Subcutaneous abdominal adipose tissue (tissue), 5 donors: ENCODE measurements at regions not wholly inside any gene's neighbourhood (a gene's known extent, or its start where the extent isn't known, plus 50 kb on each side); places are given as distances from the start of the nearest gene placed in this dataset.

Experiments
- H3K27ac ChIP-seq: one replicate; pipeline ENCODE4 v1.7.0; 2013; ENCODE audit warnings: low read depth, mild to moderate bottlenecking, inconsistent platforms, low read length, moderate library complexity
- H3K27me3 ChIP-seq, 5 donors: one replicate each; pipeline ENCODE4 v1.7.0; 2013; ENCODE audit warnings: low read length in 5 of 5, inconsistent platforms in 1 of 5; ENCODE audit not compliant: control insufficient read depth in 5 of 5, insufficient read depth in 4 of 5
- H3K36me3 ChIP-seq, 5 donors: one replicate each; pipeline ENCODE4 v1.7.0; 2013; ENCODE audit warnings: low read length in 5 of 5; ENCODE audit not compliant: control insufficient read depth in 5 of 5, insufficient read depth in 5 of 5
- H3K4me1 ChIP-seq, 5 donors: one replicate each; pipeline ENCODE4 v1.7.0; 2013; ENCODE audit warnings: low read length in 5 of 5, mild to moderate bottlenecking in 3 of 5, moderate library complexity in 1 of 5; ENCODE audit not compliant: control insufficient read depth in 5 of 5, insufficient read depth in 5 of 5
- H3K4me3 ChIP-seq, 5 donors: one replicate each; pipeline ENCODE4 v1.7.0; 2013; ENCODE audit warnings: low read length in 5 of 5, low read depth in 1 of 5
- H3K9ac ChIP-seq, 5 donors: one replicate each; pipeline ENCODE4 v1.7.0; 2013; ENCODE audit warnings: low read length in 5 of 5, mild to moderate bottlenecking in 4 of 5, moderate library complexity in 3 of 5
- H3K9me3 ChIP-seq, 5 donors: one replicate each; pipeline ENCODE4 v1.7.0; 2013; ENCODE audit warnings: low read length in 5 of 5; ENCODE audit not compliant: control insufficient read depth in 5 of 5
- donor health status: healthy.
- donor health status: healthy.
- donor health status: healthy.
- donor health status: healthy.
- donor health status: healthy.

DNA sequence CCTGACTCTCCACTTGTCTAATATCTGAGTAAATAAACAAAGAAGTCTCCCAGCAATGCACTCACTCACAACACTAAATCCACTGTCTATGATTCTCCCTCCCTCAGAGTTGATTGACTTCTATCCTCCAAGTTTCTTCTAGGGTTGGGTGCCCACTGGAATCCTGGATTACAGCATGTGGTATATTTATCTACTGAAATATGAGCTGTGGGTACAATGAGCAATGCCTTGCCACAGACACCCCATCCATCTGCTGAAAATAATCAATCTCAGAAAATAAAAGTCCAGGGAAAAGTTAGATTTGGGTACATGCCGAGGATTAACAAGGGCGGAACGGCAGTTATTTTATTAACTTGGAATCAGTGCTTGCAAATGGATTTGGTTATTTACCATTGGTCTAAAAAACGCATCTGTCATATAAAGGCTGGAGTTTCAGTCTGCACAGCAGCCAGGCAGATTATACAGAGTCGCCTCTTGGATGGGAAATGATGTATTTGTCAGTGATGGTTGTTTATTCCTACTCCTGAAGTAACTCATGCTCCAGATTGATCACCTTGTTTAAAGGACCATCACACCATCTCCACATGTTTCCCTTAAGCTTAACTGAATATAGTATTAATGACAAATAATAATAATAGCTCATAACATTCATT, 193.9 kb upstream of the SOX9 start:
- Histone ChIP-seq H3K27me3 (no peaks in the 10 kb centered on the region), H3K9me3 (no peaks in the 10 kb centered on the region), H3K4me3 (no peak overlapping the region), H3K9ac (no peak overlapping the region), H3K27ac (no peak overlapping the region), H3K4me1 (no peaks in the 10 kb centered on the region), H3K36me3 (no peaks in the 10 kb centered on the region)

DNA sequence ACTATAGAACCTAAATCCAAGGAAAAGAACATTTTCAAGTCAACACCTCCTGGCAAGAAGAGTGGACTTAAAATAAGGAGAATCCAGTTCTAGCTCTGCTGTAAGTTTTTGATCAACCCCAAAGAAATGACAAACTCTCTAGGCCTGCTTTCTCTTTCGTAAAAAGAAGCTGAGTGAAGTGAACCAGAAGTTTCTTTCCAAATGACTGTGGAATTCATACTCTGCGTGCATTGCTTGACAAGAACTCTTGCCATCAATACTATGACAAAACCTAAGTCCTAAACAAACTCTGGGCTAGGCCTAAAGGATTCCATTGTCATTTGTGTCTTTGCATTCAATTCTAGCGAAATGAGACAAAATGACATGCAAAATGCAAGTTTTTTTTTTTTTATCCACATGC, 187.5 kb upstream of the SOX9 start:
- Histone ChIP-seq H3K27me3 (no peaks in the 10 kb centered on the region), H3K27ac (no peak overlapping the region), H3K4me1 (no peaks in the 10 kb centered on the region), H3K9ac (no peak overlapping the region), H3K36me3 (no peaks in the 10 kb centered on the region), H3K4me3 (no peak overlapping the region), H3K9me3 (no peaks in the 10 kb centered on the region)

DNA sequence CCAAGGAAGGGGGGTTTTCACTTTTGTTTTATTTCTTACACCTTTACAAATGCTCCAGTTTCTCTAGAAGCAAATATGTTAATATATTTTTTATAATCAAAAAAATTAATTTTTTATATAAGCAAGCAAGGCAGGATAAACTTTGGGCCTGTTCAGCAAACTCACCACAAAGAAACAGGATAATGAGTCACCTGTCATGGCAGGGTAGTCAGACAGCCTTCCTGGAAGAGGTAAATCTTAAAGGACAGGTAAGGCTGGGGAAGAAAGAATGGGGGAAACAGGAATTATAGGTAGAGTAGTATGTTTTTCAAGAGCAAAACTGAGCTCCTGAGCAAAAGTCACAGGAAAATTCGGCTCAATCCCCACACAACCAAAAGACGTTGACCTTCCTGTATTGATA, 186.3 kb upstream of the SOX9 start:
- Histone ChIP-seq H3K9ac (no peak overlapping the region), H3K27me3 (no peaks in the 10 kb centered on the region), H3K9me3 (no peaks in the 10 kb centered on the region), H3K4me3 (no peak overlapping the region), H3K27ac (no peak overlapping the region), H3K4me1 (no peaks in the 10 kb centered on the region), H3K36me3 (no peaks in the 10 kb centered on the region)

DNA sequence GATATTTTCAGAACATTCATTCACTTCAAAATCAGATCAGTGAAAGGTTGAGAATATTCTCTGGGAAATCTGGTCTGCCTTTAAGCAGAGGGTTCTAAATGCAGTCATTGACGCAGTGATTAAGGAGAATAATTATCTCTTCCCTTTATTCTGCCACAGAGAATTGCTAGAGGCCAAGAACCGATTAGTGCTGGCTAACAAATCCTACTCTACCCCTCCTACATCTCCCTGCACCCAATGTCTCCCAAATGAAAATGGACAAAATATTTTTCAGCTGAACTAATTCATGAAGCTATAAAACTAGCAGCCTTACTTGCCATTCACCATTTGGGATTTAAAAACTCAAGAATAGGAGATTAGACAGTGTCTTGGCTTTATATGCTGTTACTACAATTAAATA, 185.5 kb upstream of the SOX9 start:
- H3K4me3 ChIP-seq, result no peak overlapping the region

DNA sequence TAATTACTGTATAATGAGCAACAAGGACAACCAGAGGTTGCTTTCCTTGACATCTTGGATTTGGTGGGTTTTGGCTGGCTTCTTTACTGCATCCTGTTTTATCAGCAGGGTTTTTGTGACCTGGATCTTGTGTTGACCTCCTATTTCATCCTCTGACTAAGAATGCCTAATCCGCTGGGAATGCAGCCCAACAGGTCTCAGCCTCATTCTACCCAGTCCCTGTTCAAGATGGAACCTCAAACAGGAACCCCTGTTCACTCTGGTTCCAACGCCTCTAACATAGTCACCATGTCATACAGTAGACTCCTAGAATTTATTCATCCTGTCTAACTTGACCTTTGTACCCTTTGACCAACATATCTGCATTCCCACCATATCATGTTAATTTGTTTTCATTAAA, 183.8 kb upstream of the SOX9 start:
- no peak overlapping the region for H3K27ac ChIP-seq
- no peak overlapping the region for H3K4me3 ChIP-seq
- H3K9ac ChIP-seq, result no peak overlapping the region
- no peaks in the 10 kb centered on the region for H3K4me1 ChIP-seq
- H3K9me3 ChIP-seq, result no peaks in the 10 kb centered on the region
- H3K27me3 ChIP-seq, result no peaks in the 10 kb centered on the region
- no peaks in the 10 kb centered on the region for H3K36me3 ChIP-seq

More for the DNA sequence above, 185.5 kb upstream of the SOX9 start:
- Histone ChIP-seq H3K36me3 (no peaks in the 10 kb centered on the region), H3K4me1 (no peaks in the 10 kb centered on the region), H3K27ac (no peak overlapping the region), H3K9me3 (no peaks in the 10 kb centered on the region), H3K9ac (no peak overlapping the region), H3K27me3 (no peaks in the 10 kb centered on the region)

DNA sequence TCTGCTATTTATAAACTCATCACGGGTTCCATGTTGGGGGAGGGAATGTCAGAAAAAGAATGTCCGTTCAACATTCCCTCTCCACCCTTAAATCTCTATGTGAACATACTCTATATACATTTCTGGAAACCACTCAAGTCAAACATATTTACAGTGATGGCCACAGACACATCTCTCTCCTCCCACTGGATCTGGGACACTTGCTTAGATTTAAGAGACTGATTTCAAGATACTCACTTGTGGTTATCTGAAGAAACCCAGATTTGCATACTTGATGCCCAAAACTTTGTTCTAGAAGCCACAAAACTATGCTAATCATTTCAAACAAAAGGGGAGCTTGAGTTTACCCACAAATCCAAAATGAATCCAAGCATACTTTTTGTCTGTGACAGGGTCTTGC, 182.9 kb upstream of the SOX9 start:
- Histone ChIP-seq H3K36me3 (no peaks in the 10 kb centered on the region), H3K9me3 (no peaks in the 10 kb centered on the region), H3K27ac (no peak overlapping the region), H3K4me3 (no peak overlapping the region), H3K4me1 (no peaks in the 10 kb centered on the region), H3K27me3 (no peaks in the 10 kb centered on the region), H3K9ac (no peak overlapping the region)

DNA sequence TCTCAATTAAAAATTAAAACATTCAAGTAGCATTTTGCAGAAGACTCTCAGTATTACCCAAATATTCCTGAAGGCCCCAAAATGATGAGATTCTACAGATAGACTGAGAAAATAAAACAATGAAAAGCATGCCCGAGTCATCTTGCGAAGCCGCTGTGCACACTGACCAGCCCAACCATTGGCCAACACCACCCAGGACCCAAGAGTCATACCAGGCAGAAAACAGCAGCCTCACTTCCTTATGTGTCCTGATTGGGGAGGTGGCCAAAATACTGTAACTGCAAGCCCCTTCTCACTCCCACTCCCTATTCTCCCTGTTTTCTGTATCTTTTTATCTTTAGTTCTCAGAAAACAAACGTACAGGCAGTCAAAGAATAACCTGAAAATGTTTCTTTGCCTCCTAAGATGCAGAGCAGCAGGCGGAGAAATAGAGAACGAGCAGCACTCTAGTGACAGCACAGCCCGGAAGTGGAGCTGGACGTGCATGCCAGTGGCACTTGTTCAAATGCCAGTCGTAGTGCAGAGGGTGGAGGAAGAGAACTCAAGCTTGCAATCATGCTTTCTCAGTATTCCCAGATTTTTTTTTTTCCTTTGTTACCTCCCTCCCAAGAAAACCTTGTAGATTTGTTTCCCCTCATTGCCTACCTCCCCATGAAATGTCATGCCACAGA, 182.3 kb upstream of the SOX9 start:
- Histone ChIP-seq H3K9me3 (peaks cover 0 to under 1% (median 0%) of the 10 kb centered on the region in 5 donors), H3K27me3 (no peaks in the 10 kb centered on the region), H3K27ac (no peak overlapping the region), H3K36me3 (no peaks in the 10 kb centered on the region), H3K4me1 (no peaks in the 10 kb centered on the region), H3K4me3 (no peak overlapping the region), H3K9ac (no peak overlapping the region)

DNA sequence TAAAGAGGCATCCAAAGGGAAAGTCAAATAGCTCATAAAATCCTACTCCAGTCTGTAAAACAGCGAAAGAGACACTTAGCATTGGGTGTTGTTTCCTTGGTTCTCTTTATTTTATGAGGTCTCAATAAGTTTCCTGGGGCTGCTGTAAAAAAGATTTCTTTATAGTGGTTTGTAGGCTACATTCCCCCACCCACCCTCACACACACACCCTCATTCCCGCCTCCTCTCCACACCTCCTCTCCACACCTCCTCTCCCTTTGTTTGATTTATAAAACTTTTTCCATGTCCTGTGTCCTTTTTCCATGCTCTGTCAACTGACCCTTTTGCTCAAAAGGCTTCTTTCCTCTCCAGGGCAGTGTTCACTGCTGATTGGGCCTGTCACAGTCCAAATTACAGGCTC, 178.9 kb upstream of the SOX9 start:
- Histone ChIP-seq H3K4me3 (no peak overlapping the region), H3K4me1 (no peaks in the 10 kb centered on the region), H3K9ac (no peak overlapping the region), H3K27ac (no peak overlapping the region), H3K9me3 (peaks cover 0 to 3% (median 0%) of the 10 kb centered on the region in 5 donors), H3K36me3 (no peaks in the 10 kb centered on the region), H3K27me3 (no peaks in the 10 kb centered on the region)

DNA sequence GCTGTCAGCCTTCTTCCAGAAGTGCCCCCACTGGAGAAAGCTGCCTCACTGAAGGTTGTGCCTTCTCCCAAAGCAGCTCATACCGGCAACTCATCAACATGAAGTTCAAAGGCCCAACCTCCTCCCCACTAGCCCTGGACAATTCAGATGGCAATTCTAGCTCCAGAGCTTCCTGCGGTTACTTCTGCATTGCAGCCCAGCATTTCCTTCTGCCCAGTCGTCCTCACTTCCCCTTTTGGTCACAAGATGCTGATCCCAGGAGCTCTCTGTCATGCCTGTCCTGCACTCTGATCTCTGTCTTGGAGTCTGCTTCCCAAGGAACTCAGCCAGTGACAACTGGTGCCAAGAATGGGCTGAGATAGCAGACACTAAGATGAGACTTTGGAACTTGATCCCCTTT, 178.2 kb upstream of the SOX9 start:
- no peaks in the 10 kb centered on the region for H3K27me3 ChIP-seq
- no peak overlapping the region for H3K27ac ChIP-seq
- peaks cover 0 to 3% (median 0%) of the 10 kb centered on the region in 5 donors for H3K9me3 ChIP-seq
- H3K4me1 ChIP-seq, result no peaks in the 10 kb centered on the region
- no peaks in the 10 kb centered on the region for H3K36me3 ChIP-seq
- no peak overlapping the region for H3K4me3 ChIP-seq
- H3K9ac ChIP-seq, result no peak overlapping the region

DNA sequence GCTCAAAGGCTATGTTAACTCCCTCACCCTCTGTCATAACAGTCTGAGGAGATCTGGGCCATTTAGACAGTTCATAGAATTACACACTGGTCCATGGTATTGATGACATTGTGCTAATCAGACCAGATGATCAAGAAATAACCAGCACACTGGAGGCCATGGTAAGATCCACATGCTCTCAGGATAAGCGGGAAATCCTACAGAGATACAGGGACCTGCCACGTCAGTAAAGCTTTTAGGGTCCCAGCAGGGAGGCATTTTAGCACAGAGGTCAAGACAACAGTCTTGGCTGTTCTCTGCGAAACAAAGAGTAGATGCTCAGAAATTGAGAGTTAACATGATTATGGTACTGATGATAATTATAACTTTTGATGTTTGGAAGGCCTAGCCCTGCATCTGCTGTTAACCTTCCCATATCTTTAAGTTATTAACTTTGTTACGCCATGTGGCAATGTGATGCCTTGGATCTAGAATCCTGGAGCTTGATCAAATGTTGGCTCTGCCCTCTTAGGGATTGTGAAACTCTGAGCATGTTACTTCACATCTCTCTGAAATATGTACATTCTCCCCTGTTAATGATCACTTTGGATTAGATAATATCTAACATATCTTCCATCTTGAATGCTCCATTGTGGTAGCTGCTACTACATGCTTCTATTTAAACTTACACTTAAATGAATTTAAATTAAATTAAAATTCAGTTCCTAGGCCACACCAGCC, 172.0 kb upstream of the SOX9 start:
- peaks cover 0 to 5% (median 0%) of the 10 kb centered on the region in 5 donors for H3K4me1 ChIP-seq
- no peaks in the 10 kb centered on the region for H3K27me3 ChIP-seq
- no peak overlapping the region for H3K4me3 ChIP-seq
- no peaks in the 10 kb centered on the region for H3K36me3 ChIP-seq
- no peak overlapping the region for H3K9ac ChIP-seq
- H3K27ac ChIP-seq, result no peak overlapping the region
- H3K9me3 ChIP-seq, result no peaks in the 10 kb centered on the region
